Left colon (tissue), 2 donors: ENCODE measurements at regions not wholly inside any gene's neighbourhood (a gene's known extent, or its start where the extent isn't known, plus 50 kb on each side); places are given as distances from the start of the nearest gene placed in this dataset.

Source experiments
- ATAC-seq: fragments of 200-7000 bp; cut with Tn5 transposase; one replicate; pipeline ENCODE4 v1.9.1; 2020; ENCODE audit warnings: mild to moderate bottlenecking, moderate library complexity
- DNase-seq, 2 donors: peaks; one replicate each; pipeline ENCODE4 v3.0.0-alpha.2; 2020
- intact Hi-C, 2 donors: fragments of 100-400 bp; cut with DNase I in 1 of 2; cut with micrococcal nuclease in 1 of 2; formaldehyde crosslinking; loops; one replicate each; pipeline versions ENCODE4 v1.11.2 to v1.14.0; 2022; cut with DNase I, micrococcal nuclease
- donor health status: DM: no; HTN: no; CAD: no.
- donor health status: DM: yes; HTN: yes; CAD: no.

DNA sequence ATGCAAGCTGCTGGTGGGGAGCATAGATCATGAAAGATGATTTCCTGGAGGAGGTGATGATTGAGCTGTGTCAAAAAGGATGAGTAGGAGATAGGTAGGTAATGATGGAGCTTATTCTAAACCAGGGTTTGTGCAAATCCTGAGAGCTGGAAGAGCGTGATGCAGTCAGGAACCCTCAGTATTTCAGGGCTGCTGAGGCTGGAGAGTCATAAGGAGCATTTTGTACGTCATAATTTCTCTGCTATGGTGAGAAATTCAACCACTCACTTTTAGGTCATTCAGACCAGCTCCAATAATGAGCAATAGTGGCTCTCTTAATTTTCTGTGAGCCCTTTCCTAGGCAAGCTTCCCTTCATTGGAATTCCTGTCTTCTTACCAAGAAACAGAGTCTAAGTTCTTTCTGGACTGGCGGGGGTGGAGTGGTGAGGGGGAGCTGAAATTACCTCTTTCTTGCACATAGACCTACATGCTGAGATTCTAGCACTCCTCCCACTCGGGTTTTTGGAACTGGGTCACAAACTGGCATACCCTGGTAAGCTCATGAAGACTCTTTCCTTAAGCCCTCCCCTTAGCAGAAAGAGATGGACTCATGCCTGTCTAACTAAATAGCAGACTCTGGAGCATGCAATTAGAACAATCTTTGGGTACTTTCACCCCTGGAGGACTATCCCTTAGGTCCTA, 62.2 kb upstream of the MYCBP2 start:
- no peak for ATAC-seq
- no peak for DNase-seq
- intact Hi-C loops: no loop called here

DNA sequence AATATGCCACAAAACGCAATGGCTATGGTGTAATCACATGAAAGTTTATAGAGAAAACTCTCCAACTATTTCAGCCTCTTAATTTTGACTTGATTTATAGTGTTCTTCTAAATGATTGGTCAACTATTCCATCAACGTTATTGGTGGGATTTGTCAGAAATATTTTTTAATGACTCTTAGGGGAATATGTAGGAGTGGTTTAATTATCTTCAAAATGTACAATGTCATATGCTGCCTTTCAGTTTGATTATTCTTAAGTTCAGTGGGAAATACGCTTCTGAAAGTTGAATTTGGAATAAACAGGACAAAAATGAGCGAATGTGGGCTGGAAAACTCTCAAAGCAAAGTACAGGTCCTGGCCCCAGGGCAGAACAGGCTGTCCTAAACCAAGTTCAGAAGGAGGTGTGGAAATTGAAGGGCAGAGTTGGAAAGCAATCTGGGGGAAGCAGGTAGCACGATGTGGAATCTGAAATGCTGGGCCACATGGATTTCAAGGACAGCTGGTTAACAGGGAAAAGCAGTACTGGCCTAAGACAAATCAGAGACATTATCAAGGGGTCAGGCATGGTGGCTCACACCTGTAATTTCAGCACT, 60.8 kb upstream of the MYCBP2 start:
- intact Hi-C loops: no loop called here
- ATAC-seq (no peak), DNase-seq (no peak)

DNA sequence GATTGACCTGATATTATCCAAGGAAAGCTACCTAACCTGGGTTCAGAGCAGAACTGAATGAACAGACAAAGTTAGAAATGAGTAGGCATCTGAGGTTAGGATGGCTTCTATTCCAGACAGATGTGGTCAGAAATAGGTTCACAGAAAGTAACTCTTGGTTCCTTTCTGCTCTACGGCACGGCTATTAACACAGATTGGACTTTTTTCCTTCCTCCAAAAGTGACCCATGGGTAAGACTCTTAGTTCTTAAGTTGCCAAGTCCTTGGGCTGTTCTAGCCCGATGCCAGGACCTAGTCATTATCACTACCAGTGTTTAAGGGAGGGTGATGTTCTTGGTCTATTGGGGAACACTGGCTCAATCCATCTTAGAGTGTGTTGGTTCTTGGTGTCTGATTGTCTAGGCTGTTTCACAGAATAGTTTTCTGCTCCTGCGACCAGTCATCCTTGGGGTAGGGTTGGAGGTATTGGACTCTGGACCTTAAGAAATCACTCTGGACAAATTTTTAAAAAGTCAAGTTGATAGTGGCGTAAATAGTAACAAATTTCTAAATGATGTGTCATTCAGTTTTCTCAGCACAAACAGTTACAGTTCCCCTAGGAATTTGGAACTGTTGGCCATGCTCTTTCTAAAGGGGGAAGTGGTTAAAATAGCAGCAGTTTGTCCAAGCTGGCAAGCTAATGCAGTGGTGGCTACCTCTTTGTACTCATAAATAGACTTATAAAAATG, 60.1 kb upstream of the MYCBP2 start:
- no peak for ATAC-seq
- DNase-seq: no peak
- intact Hi-C loops: no loop called here

DNA sequence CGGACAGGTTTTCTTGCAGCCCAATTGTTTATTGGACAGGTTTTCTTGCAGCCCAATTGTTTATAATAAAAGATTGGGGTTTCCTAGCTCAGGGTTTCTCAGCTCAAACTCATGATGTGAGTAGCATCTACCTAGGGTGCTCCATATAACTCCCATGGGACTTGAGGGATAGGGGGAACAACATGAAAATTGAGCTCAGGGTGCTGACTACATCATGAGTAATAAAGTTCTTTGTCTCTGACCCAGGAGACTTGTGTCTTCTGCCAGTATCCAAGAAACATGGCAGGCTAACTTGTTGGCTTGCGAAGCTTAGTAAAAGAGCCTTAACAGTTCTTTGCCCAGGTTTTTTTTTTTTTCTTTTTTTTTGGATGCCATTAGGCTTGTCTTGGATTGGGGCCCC, 59.2 kb upstream of the MYCBP2 start:
- DNase-seq (no peak), ATAC-seq (no peak)
- intact Hi-C loops: no loop called here

DNA sequence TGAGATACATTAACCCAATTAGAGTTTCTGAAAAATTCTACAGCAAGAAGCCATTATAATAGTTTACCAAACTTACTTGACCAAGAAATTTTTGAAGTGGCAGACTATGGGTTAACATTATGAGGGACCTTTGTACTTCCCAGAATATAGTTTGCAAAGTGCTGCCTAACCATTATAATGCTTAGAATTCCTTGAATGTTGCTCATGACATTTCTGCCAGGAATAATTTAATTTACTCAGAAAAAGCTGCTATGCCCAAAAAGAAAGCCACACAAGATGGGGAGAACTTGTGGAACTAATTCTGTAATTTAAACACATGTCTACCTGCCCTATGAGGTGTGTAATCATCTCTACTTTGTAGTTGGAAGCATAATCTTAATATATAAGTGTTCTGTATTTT, 58.1 kb upstream of the MYCBP2 start:
- no peak for DNase-seq
- no peak for ATAC-seq
- intact Hi-C loops: no loop called here

DNA sequence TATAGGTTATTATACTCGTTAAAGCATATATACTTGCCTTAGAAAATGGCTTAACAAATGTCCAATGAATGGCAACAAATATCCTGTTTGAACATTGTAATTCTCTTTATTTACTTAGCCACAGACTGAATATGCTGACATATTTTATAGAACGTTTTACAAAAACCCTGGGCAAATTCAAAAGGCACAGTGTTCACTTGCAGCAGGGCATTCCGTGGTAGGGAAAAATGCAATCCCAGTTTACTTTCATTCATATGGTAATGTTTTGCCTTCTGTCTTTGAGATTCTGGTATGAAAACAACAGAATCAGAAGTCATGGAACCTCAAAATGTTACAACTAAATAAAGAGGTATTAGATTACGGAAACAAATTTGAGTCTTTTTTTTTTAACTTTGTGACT, 56.2 kb upstream of the MYCBP2 start:
- intact Hi-C loops: no loop called here
- ATAC-seq: no peak

DNA sequence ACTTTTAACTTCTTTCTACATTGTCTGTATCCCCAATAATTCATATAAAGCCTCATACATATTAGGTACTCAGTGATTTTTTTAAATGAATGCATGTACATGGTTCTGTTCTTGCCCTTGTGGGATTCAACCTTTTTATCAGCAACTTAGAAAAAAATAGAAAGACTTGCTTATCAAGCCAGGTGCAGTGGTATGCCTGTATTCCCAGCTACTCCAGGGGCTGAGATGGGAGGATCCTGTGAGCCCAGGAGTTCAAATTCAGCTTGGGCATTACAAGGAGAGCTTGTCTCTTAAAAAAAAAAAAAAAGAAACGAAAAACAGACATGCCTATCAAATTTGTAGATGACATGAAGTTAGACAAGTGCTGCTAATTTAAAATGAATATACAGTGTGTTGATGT, 54.2 kb upstream of the MYCBP2 start:
- intact Hi-C loops: no loop called here
- no peak for ATAC-seq
- no peak for DNase-seq

More for the DNA sequence above, 56.2 kb upstream of the MYCBP2 start:
- no peak for DNase-seq

DNA sequence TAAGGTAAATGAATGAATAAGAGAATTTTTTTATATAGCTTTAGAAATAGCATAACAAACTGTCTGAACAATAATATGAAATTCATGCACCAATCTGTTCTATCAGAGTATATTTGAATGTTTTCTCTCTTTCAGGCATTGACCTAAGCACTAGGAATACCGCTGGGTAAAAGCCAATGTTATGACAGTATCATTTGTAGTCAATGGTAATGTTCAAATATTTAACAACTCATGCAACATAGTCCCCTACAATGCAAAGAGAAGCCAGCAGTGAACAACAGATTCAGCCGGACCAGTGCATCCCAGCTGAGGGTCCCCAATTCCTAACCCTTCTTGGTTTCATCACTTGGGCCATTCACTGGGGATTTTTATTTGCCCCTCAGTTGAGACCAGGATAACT, 52.6 kb upstream of the MYCBP2 start:
- ATAC-seq: no peak
- intact Hi-C loops: no loop called here
- no peak for DNase-seq

DNA sequence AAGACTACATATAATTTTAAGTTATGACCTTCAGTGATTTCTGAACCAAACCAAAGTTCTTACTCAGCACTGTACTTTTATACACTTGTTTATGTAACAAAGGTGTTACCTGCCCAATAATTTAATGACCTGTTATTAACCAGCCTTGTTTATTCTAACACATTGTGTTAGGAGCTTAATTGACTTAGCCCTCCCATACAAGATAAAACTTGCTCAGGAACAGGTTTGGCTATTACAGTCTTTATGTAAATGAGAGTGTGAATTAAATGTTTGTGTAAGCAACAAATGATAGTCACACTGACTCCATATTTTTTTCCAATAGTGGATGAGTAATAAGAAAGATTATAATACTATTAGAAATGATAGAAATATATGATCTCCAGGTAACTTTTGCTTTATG, 51.8 kb upstream of the MYCBP2 start:
- no peak for DNase-seq
- ATAC-seq: no peak
- intact Hi-C loops: no loop called here

DNA sequence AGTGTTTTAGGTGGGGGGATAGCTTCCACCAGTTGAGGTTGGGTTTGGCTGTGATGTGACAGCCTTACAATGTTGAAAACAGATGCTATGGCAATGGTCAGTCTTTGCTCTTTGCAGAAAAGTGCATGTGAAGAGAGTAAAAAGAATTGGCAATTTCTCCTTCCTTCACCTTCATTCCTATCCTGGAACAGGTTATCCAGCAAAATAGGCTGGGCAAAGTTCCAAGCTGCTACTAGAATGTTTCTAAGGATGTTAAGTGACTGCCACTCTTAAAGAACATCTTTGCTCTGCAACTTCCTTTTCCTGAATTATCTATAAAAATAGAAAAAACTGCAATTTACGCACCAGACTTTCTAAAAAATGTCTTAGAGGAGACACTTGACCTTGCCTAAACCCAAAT, 50.1 kb upstream of the MYCBP2 start:
- DNase-seq (no peak), ATAC-seq (no peak)
- intact Hi-C loops: no loop called here
